GM23338 (cell line): ENCODE measurements at regions not wholly inside any gene's neighbourhood (a gene's known extent, or its start where the extent isn't known, plus 50 kb on each side); places are given as distances from the start of the nearest gene placed in this dataset.
"Not testable (repeated sequence)": the region's sequence is repeated elsewhere in the genome, so short reads cannot be mapped to it uniquely, and the experiment has no call there.

Experiments
- ATAC-seq: fragments of 200-7000 bp; cut with Tn5 transposase; 3 replicates; pipeline ENCODE4 v1.9.1; 2020
- DNase-seq: peaks from one replicate; pipeline ENCODE4 v3.0.0-alpha.2; 2015; ENCODE audit warnings: low spot score
- H2AFZ ChIP-seq: fragments of 200-600 bp; sonication (generic); 2 replicates; pipeline ENCODE4 v1.8.0; 2016; ENCODE audit warnings: antibody characterized with exemption, mild to moderate bottlenecking, moderate library complexity
- H3F3A ChIP-seq: fragments of 200-600 bp; sonication (generic); replicated peaks from 2 replicates; pipeline ENCODE4 v1.8.0; 2017; ENCODE audit warnings: antibody characterized with exemption, mixed run types, low read depth
- H3K27ac ChIP-seq: fragments of 200-600 bp; sonication (generic); 2 replicates; pipeline ENCODE4 v1.6.1; 2016; ENCODE audit warnings: low read depth
- H3K27me3 ChIP-seq: fragments of 200-600 bp; sonication (generic); 2 replicates; pipeline ENCODE4 v1.8.0; 2016; ENCODE audit warnings: mild to moderate bottlenecking, mixed run types, moderate library complexity; ENCODE audit not compliant: insufficient read depth
- H3K36me3 ChIP-seq: fragments of 200-600 bp; sonication (generic); 2 replicates; pipeline ENCODE4 v1.8.0; 2016; ENCODE audit warnings: mild to moderate bottlenecking; ENCODE audit not compliant: insufficient read depth
- H3K4me1 ChIP-seq: fragments of 200-600 bp; sonication (generic); 2 replicates; pipeline ENCODE4 v1.8.0; 2016; ENCODE audit warnings: mild to moderate bottlenecking, moderate library complexity; ENCODE audit not compliant: insufficient read depth
- H3K4me2 ChIP-seq: fragments of 200-600 bp; sonication (generic); 2 replicates; pipeline ENCODE4 v1.7.1; 2017; ENCODE audit warnings: mixed run types
- H3K4me3 ChIP-seq: fragments of 200-600 bp; sonication (generic); 2 replicates; pipeline ENCODE4 v1.6.1; 2016; ENCODE audit warnings: mixed run types
- H3K79me2 ChIP-seq: fragments of 200-600 bp; sonication (generic); replicated peaks from 2 replicates; pipeline ENCODE4 v1.8.0; 2017; ENCODE audit warnings: mild to moderate bottlenecking; ENCODE audit not compliant: insufficient read depth
- H3K9me2 ChIP-seq: fragments of 200-600 bp; sonication (generic); 2 replicates; pipeline ENCODE4 v1.8.0; 2017; ENCODE audit not compliant: insufficient read depth
- H4K20me1 ChIP-seq: fragments of 200-600 bp; sonication (generic); replicated peaks from 2 replicates; pipeline ENCODE4 v1.8.0; 2017; ENCODE audit warnings: mild to moderate bottlenecking; ENCODE audit not compliant: insufficient read depth
- H3K27ac Mint-ChIP-seq: 2 replicates; pipeline ENCODE4 v1.8.0; 2020; ENCODE audit warnings: inconsistent platforms, mild to moderate bottlenecking, moderate library complexity, mixed read lengths
- H3K27me3 Mint-ChIP-seq: 3 replicates; pipeline ENCODE4 v1.8.0; 2022; ENCODE audit warnings: low read depth, mild to moderate bottlenecking, moderate library complexity, mixed read lengths, inconsistent platforms; ENCODE audit not compliant: insufficient read depth, poor library complexity
- H3K36me3 Mint-ChIP-seq: 3 replicates; pipeline ENCODE4 v1.8.0; 2021; ENCODE audit warnings: low read depth, mild to moderate bottlenecking, inconsistent platforms, moderate library complexity, mixed read lengths
- H3K4me1 Mint-ChIP-seq: 3 replicates; pipeline ENCODE4 v1.8.0; 2020; ENCODE audit warnings: mild to moderate bottlenecking, inconsistent platforms, mixed read lengths
- H3K4me3 Mint-ChIP-seq: 3 replicates; pipeline ENCODE4 v1.8.0; 2021; ENCODE audit warnings: moderate library complexity, mild to moderate bottlenecking, inconsistent platforms, mixed read lengths
- H3K9me3 Mint-ChIP-seq: 3 replicates; pipeline ENCODE4 v1.8.0; 2020; ENCODE audit warnings: moderate library complexity, mild to moderate bottlenecking, inconsistent platforms, mixed read lengths
- CREB1 ChIP-seq: fragments of 250-450 bp; sonication (Bioruptor Pico); IDR thresholded peaks from 2 replicates; pipeline ENCODE4 v1.5.0; 2020; ENCODE audit warnings: low read depth, mild to moderate bottlenecking, moderate library complexity
- CTCF ChIP-seq, 2 experiments: fragments of 200-600 bp in 1 of 2; sonication (generic) in 1 of 2; conservative IDR thresholded peaks; 2 replicates each; pipeline versions ENCODE4 v1.5.1 to v1.6.1; 2016 to 2017; ENCODE audit warnings: antibody characterized with exemption in 2 of 2, low read depth in 2 of 2, mild to moderate bottlenecking in 2 of 2, moderate library complexity in 1 of 2
- NANOG ChIP-seq: IDR thresholded peaks from 2 replicates; pipeline ENCODE4 v1.6.1; 2016; ENCODE audit warnings: antibody characterized with exemption, borderline replicate concordance
- POLR2AphosphoS5 ChIP-seq: IDR thresholded peaks from 2 replicates; pipeline ENCODE4 v1.6.1; 2016; ENCODE audit warnings: antibody characterized with exemption, low read depth
- REST ChIP-seq: IDR thresholded peaks from one replicate; pipeline ENCODE4 v1.6.1; 2018; ENCODE audit warnings: antibody characterized with exemption; ENCODE audit not compliant: unreplicated experiment
- ZNF114 ChIP-seq: fragments of 250-450 bp; sonication (Bioruptor Pico); IDR thresholded peaks from 2 replicates; pipeline ENCODE4 v1.5.0; 2020; ENCODE audit warnings: mild to moderate bottlenecking, moderate library complexity

GRCh38 chr1:223024486-223024885, 118.6 kb downstream of the TLR5 start:
- not testable (repeated sequence) for DNase-seq, H2AFZ ChIP-seq, ATAC-seq, H3K9me2 ChIP-seq, H3K9me3 Mint-ChIP-seq, H3K27me3 ChIP-seq
- Histone ChIP-seq H3K79me2 (peaks cover 41% of the 10 kb centered on the region), H3K4me1 (peaks cover 48% of the 10 kb centered on the region), H3F3A (peaks cover 54% of the 10 kb centered on the region), H3K27ac (peak overlapping the region; percentile 98), H3K36me3 (peaks cover 45% of the 10 kb centered on the region), H4K20me1 (peaks cover 16% of the 10 kb centered on the region), H3K4me3 (peak overlapping the region; percentile 50), H3K4me2 (peak overlapping the region; percentile 80)
- Mint-ChIP-seq H3K4me1 (peaks cover 60% of the 10 kb centered on the region), H3K4me3 (peak overlapping the region; percentile 64), H3K27ac (peak overlapping the region; percentile 96), H3K36me3 (peaks cover 84% of the 10 kb centered on the region), H3K27me3 (peaks cover 20% of the 10 kb centered on the region)
- peak; percentile 94 for TF ChIP-seq NANOG

GRCh38 chr1:223025190-223025734, 117.8 kb downstream of the TLR5 start:
- Mint-ChIP-seq H3K27ac (peak overlapping the region; percentile 98), H3K4me3 (peak overlapping the region; percentile 63), H3K27me3 (peaks cover 23% of the 10 kb centered on the region), H3K36me3 (peaks cover 79% of the 10 kb centered on the region), H3K9me3 (peaks cover 10% of the 10 kb centered on the region; the same call in 2 of the 3 replicates), H3K4me1 (peaks cover 60% of the 10 kb centered on the region)
- peaks cover 42% of the 10 kb centered on the region for H3K79me2 ChIP-seq
- peaks cover 40% of the 10 kb centered on the region for H3K4me1 ChIP-seq
- not testable (repeated sequence) for H2AFZ ChIP-seq, DNase-seq, H3K9me2 ChIP-seq, H4K20me1 ChIP-seq, H3K27me3 ChIP-seq, ATAC-seq
- H3K4me2 ChIP-seq, result peak overlapping the region; percentile 70
- peak overlapping the region; percentile 97 for H3K27ac ChIP-seq
- H3F3A ChIP-seq, result peaks cover 46% of the 10 kb centered on the region
- H3K36me3 ChIP-seq, result peaks cover 40% of the 10 kb centered on the region
- H3K4me3 ChIP-seq, result peak overlapping the region; percentile 50

DNA sequence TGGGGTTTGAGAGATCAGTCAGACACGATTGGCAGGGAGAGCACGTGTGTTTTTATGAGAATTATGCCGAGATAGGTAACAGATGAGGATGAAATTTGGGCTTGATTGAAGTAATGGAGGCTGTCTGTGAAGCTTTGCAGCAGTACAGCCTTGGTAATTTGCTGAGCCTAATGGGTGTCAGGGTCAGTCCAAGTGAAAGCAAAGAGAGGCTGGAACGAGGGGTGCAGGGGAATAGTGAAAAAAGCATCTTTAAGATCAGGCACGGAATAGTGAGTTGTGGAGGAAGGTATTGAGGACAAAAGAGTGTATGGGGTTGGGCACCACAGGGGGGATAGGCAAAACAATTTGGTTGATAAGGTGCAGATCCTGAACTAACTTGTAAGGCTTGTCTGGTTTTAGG, 116.4 kb downstream of the TLR5 start:
- 0 out of 2 replicates have a peak, but pooled peaks have one; percentile 26 for TF ChIP-seq POLR2AphosphoS5
- not testable (repeated sequence) for H4K20me1 ChIP-seq, ATAC-seq, H3K9me2 ChIP-seq, H2AFZ ChIP-seq, H3K27me3 ChIP-seq, DNase-seq
- H3K79me2 ChIP-seq, result peaks cover 43% of the 10 kb centered on the region
- Mint-ChIP-seq H3K4me3 (peak overlapping the region; percentile 99), H3K4me1 (peaks cover 66% of the 10 kb centered on the region), H3K27me3 (peaks cover 28% of the 10 kb centered on the region), H3K36me3 (peaks cover 68% of the 10 kb centered on the region), H3K9me3 (peaks cover 10% of the 10 kb centered on the region; the same call in 2 of the 3 replicates), H3K27ac (peak overlapping the region; percentile 90)
- peaks cover 32% of the 10 kb centered on the region for H3K36me3 ChIP-seq
- peak overlapping the region; percentile 90 for H3K4me2 ChIP-seq
- H3K27ac ChIP-seq, result peak overlapping the region; percentile 97
- H3F3A ChIP-seq, result peaks cover 39% of the 10 kb centered on the region
- H3K4me1 ChIP-seq, result peaks cover 36% of the 10 kb centered on the region
- H3K4me3 ChIP-seq, result peak overlapping the region; percentile 71

DNA sequence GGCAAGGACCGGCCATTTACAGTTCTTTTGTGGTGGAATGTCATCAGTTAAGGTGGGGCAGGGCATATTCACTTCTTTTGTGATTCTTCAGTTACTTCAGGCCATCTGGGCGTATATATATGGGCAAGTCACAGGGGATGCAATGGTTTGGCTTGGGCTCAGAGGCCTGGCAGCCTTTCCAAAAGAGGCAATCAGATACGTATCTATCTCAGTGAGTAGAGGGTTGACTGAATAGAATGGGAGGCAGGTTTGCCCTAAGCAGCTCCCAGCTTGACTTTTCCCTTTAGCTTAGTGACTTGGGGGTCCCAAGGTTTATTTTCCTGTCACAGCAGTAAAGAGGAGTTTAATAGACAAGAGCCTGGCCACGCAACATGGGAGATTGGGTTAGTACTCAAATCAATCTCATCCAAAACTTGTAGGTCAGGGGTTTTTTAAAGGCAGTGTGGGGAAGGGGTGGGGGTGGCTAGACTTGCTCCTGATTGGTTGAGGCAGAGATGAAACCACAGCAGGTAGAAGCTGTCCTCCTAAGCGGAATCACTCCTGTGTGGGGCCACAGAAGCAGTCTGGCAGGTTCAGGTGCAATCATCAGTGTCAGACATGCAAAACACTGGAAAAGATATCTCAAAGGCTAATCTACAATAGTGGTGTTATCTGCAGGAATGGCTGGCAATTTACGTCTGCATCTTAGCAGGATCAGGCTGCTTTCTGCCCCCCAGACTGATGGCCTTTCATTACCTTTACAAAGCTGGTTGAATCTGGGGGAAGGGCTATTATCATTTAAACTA, 112.9 kb downstream of the TLR5 start:
- peaks cover 67% of the 10 kb centered on the region for H3K4me1 Mint-ChIP-seq
- peaks cover 25% of the 10 kb centered on the region for H3K27me3 Mint-ChIP-seq
- peaks cover 11% of the 10 kb centered on the region; the same call in 1 of the 2 replicates for H3K36me3 ChIP-seq
- peaks cover 17% of the 10 kb centered on the region for H3F3A ChIP-seq
- peak overlapping the region; percentile 71 for H3K4me2 ChIP-seq
- H3K79me2 ChIP-seq, result peaks cover 56% of the 10 kb centered on the region
- ATAC-seq (peak; percentile 87), DNase-seq (peak; percentile 87)
- H4K20me1 ChIP-seq, result no peaks in the 10 kb centered on the region
- peaks cover 40% of the 10 kb centered on the region for H3K4me1 ChIP-seq
- no peaks in the 10 kb centered on the region for H3K27me3 ChIP-seq
- H3K36me3 Mint-ChIP-seq, result peaks cover 44% of the 10 kb centered on the region
- no peak overlapping the region for H2AFZ ChIP-seq
- no peaks in the 10 kb centered on the region for H3K9me2 ChIP-seq
- peaks cover 10% of the 10 kb centered on the region; the same call in 2 of the 3 replicates for H3K9me3 Mint-ChIP-seq
- peak overlapping the region; percentile 99 for H3K4me3 Mint-ChIP-seq
- H3K27ac Mint-ChIP-seq, result peak overlapping the region; percentile 100
- peak overlapping the region; percentile 80 for H3K4me3 ChIP-seq
- peak overlapping the region; percentile 99 for H3K27ac ChIP-seq
- no peak for TF ChIP-seq REST
- no peak for TF ChIP-seq ZNF114 (CRISPR knock-in tag)
- TF ChIP-seq NANOG, result peak; percentile 93
- TF ChIP-seq POLR2AphosphoS5, result peak; percentile 79
- no peak for TF ChIP-seq CTCF (conservative IDR thresholded peaks at IDR 0.05; ENCODE audit: low read depth in 2 of 2)
- TF ChIP-seq CREB1, result peak; percentile 47
